Prostate gland (tissue), 2 donors: ENCODE measurements at regions not wholly inside any gene's neighbourhood (a gene's known extent, or its start where the extent isn't known, plus 50 kb on each side); places are given as distances from the start of the nearest gene placed in this dataset.
"Not testable (repeated sequence)": the region's sequence is repeated elsewhere in the genome, so short reads cannot be mapped to it uniquely, and the experiment has no call there.

Source experiments
- DNase-seq: peaks from one replicate; pipeline ENCODE4 v3.0.0-alpha.2; 2019; ENCODE audit warnings: low spot score
- H3K27ac ChIP-seq, 2 donors: fragments of 200-600 bp; sonication (generic); 2 replicates each; pipeline ENCODE4 v1.5.1; 2017 to 2019
- H3K27me3 ChIP-seq: fragments of 200-600 bp; sonication (generic); replicated peaks from 2 replicates; pipeline ENCODE4 v1.5.1; 2019; ENCODE audit not compliant: insufficient read depth
- H3K36me3 ChIP-seq, 2 donors: fragments of 200-600 bp; sonication (generic); 1 replicate in 1 of 2; 2 replicates in 1 of 2; pipeline versions ENCODE4 v1.5.1 to v1.8.1; 2017 to 2019
- H3K4me1 ChIP-seq: fragments of 200-600 bp; sonication (generic); replicated peaks from 2 replicates; pipeline ENCODE4 v1.5.1; 2019
- H3K4me3 ChIP-seq, 2 donors: fragments of 200-600 bp; sonication (generic); 2 replicates each; pipeline ENCODE4 v1.5.1; 2017 to 2019
- H3K9me3 ChIP-seq: fragments of 200-600 bp; sonication (generic); 2 replicates; pipeline ENCODE4 v1.5.1; 2017
- CTCF ChIP-seq, 4 experiments: fragments of 200-600 bp in 2 of 4; fragments of 450-650 bp in 2 of 4; sonication (generic) in 2 of 4; IDR thresholded peaks; 1 replicate in 3 of 4; 2 replicates in 1 of 4; pipeline ENCODE4 v1.5.1; 2016 to 2019; ENCODE audit warnings: antibody characterized with exemption in 4 of 4, mild to moderate bottlenecking in 2 of 4, moderate library complexity in 2 of 4
- POLR2A ChIP-seq: fragments of 450-650 bp; IDR thresholded peaks from one replicate; pipeline ENCODE4 v1.6.1; 2016; ENCODE audit warnings: antibody characterized with exemption, mild to moderate bottlenecking
- POLR2AphosphoS5 ChIP-seq: sonication (generic); formaldehyde crosslinking; IDR thresholded peaks from one replicate; pipeline ENCODE4 v1.6.1; 2017; ENCODE audit warnings: antibody characterized with exemption
- WGBS: methylation state at CpG from one replicate; pipeline ENCODE4 v1.1.5; 2018; 5-methylcytosine and 5-hydroxymethylcytosine counted together
- intact Hi-C: fragments of 100-400 bp; cut with DNase I; formaldehyde crosslinking; loops from one replicate; pipeline ENCODE4 v1.14.2; 2022

DNA sequence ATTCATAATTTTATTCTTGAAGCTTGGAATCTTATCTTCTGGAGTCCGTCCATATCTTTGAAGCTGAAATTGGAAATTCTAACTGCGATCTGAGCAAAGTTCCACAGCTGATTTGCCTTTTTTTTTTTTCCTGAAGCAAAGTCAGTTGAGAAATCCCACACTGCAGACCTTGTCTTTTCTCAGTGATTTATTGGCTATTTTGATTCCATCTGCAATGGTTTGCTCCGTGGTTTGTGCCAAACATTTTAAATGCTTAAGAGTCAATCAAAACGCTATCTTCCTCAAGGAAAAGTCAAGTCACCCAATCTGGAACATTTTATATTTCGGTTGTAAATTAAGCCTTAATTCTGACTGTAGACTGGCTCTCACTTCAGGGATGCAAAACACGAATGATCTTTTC is 88.2 kb upstream of the GRIK1 start:
- intact Hi-C loops: no loop called here
- H3K36me3 ChIP-seq: no peaks in the 10 kb centered on the region
- no peaks in the 10 kb centered on the region for H3K9me3 ChIP-seq
- TF ChIP-seq POLR2AphosphoS5: no peak
- TF ChIP-seq POLR2A: no peak
- TF ChIP-seq CTCF (IDR thresholded peaks at IDR 0.05): no peak
- no peaks in the 10 kb centered on the region for H3K4me1 ChIP-seq
- WGBS: 56% methylated on average over 6 of the region's 6 CpGs
- H3K4me3 ChIP-seq: no peak overlapping the region
- H3K27ac ChIP-seq: no peak overlapping the region
- H3K27me3 ChIP-seq: no peaks in the 10 kb centered on the region
- no peak for DNase-seq

GRCh38 chr21:30023056-30023455 is 83.3 kb upstream of the GRIK1 start:
- DNase-seq, H3K36me3 ChIP-seq, H3K27me3 ChIP-seq, intact Hi-C loops, H3K4me3 ChIP-seq, H3K9me3 ChIP-seq, H3K27ac ChIP-seq, H3K4me1 ChIP-seq: not testable (repeated sequence)
- 72% methylated on average over 11 of the region's 11 CpGs for WGBS

GRCh38 chr21:30014886-30015285 is 75.1 kb upstream of the GRIK1 start:
- intact Hi-C loops: no loop called here
- TF ChIP-seq POLR2AphosphoS5 (no peak), POLR2A (no peak), CTCF (IDR thresholded peaks at IDR 0.05) (no peak)
- H3K4me1 ChIP-seq: no peaks in the 10 kb centered on the region
- no peaks in the 10 kb centered on the region for H3K36me3 ChIP-seq
- H3K27ac ChIP-seq: no peak overlapping the region
- H3K4me3 ChIP-seq: no peak overlapping the region
- no peak for DNase-seq
- H3K9me3 ChIP-seq: no peaks in the 10 kb centered on the region
- H3K27me3 ChIP-seq: no peaks in the 10 kb centered on the region

GRCh38 chr21:29991624-29992023 is 51.8 kb upstream of the GRIK1 start:
- WGBS: 45% methylated on average over 6 of the region's 6 CpGs
- no peak for DNase-seq
- Histone ChIP-seq H3K9me3 (no peaks in the 10 kb centered on the region), H3K36me3 (no peaks in the 10 kb centered on the region), H3K4me1 (no peaks in the 10 kb centered on the region), H3K4me3 (no peak overlapping the region), H3K27me3 (no peaks in the 10 kb centered on the region), H3K27ac (no peak overlapping the region)
- TF ChIP-seq POLR2A (no peak), CTCF (IDR thresholded peaks at IDR 0.05) (no peak), POLR2AphosphoS5 (no peak)
- intact Hi-C loops: no loop called here

GRCh38 chr21:29989634-29990234 is 49.9 kb upstream of the GRIK1 start:
- intact Hi-C loops: no loop called here

More at GRCh38 chr21:29989634-29990234, 49.9 kb upstream of the GRIK1 start:
- Histone ChIP-seq H3K9me3 (no peaks in the 10 kb centered on the region), H3K4me3 (no peak overlapping the region), H3K4me1 (no peaks in the 10 kb centered on the region), H3K27me3 (no peaks in the 10 kb centered on the region), H3K27ac (no peak overlapping the region), H3K36me3 (no peaks in the 10 kb centered on the region)
- 92% methylated on average over 3 of the region's 3 CpGs for WGBS
- no peak for TF ChIP-seq POLR2A
- DNase-seq: no peak
